COLO829 (cell line): ENCODE measurements at regions not wholly inside any gene's neighbourhood (a gene's known extent, or its start where the extent isn't known, plus 50 kb on each side); places are given as distances from the start of the nearest gene placed in this dataset.

Experiments used
- DNase-seq: peaks from one replicate; pipeline ENCODE4 v3.0.0; 2012; ENCODE audit warnings: low spot score

GRCh38 chr3:18883571-18883970 is 264.7 kb upstream of the KCNH8 start:
- no peak for DNase-seq

DNA sequence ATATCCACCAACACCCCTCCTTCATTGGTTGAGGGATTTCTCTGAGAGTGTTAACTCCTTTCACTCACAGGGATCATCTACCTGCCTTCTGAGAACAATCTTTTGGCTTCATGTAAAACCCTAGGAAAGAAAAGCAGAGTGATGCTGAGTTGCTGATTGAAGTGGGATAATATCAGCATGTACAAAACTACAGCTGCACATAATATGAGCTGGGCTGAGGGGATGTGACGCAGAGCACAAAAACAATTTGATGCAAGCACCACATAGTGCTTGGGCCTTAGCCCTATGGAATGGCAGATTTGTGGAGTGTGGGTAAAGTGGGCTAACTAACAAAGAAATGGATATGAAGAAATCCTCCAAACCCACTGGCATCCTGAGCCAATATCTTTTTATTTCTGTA is 267.6 kb upstream of the KCNH8 start:
- DNase-seq: no peak

DNA sequence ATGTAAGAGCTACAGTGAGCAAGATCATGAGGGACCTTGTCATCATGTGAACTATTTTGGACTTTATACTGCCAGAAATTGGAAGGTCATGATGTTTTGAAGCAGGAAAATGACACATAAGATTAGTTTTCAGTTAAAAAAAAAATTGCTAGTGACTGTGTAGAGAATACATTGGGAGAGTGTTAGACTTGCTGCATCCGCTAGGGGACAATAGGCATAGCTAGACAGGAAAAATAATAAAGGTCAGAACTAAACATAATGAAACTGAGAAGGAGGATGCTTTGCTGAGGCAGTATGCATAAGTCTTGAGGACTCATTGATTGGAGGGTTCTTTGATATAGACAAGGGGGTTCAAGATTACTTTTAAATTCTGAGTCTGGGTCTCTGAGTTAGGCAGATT is 275.8 kb upstream of the KCNH8 start:
- no peak for DNase-seq

GRCh38 chr3:18870642-18871041 is 277.7 kb upstream of the KCNH8 start:
- no peak for DNase-seq

- no peak for DNase-seq
Measured at GRCh38 chr3:18870074-18870640, 278.2 kb upstream of the KCNH8 start.

DNA sequence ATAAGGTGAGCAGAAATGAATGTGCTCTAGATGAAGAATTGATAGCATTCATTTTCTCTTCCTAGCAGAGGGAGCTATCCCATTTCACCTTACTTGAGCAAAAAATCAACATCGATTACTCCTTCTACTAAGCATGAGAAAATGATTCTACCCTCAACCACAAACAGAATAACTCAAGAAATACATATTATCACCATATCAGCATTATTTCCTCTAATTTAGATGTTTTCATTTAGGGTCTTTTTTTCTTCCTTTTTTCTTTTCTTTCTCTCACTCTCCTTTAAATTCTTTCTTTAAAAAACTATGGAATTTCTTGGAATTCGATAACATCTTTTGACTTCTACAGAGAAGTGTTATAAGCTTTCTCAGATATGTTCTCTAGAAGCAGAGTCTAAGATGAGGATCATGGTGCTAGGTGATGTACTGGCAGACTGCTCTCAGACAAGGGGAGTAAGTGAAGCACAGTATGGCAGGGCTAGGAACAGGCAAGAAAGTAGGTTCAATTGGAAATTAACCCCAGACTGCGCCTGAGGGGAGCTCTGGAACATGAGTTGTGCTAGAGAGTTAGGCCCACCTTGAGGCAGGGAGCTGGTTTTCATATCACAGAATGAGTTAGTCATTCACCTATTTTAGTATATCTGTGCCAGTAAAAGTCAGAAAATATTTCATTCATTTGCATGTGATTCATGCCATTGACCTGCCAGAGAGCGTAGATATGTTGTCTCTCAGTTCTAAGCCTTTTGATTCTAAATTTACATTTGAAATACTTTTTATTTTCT is 279.2 kb upstream of the KCNH8 start:
- no peak for DNase-seq

DNA sequence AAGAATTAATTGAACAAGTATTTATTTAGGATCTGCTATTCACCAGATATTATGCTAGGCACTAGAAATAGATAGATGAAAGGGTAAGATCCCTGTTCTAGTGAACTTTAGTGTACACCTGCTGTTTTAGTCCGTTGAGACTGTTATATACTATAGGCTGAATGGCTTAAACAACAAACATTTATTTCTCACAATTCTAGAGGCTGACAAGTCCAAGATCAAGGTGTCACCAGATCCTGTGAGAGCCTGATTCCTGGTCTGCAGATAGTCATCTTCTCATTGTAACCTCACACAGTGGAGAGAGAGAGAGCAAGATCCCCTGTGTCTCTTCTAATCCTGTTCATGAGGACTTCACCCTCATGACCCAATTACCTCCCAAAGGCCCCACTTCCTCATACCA is 281.4 kb upstream of the KCNH8 start:
- DNase-seq: no peak

GRCh38 chr3:18864933-18865731 is 283.2 kb upstream of the KCNH8 start:
- no peak for DNase-seq

DNA sequence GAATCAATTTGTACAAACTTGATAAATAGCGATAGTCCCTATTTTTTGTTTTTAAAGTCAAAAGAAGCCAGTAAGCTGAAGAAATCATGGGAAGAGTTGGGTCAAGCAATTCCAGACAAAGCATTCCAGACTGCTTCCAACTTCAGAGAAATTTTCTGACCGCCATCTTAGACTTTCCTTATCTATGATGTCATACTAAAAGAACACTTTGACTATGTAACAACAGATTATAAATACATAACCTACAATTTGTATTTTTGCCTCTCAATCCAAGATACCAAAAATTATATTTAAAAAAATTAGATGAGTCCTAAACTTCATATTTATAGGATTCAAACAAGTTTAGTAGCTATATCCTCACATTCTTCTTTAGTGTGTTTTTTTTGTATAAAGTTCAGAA is 286.2 kb upstream of the KCNH8 start:
- no peak for DNase-seq

- DNase-seq: no peak
Measured at GRCh38 chr3:18861137-18861536, 287.2 kb upstream of the KCNH8 start.

DNA sequence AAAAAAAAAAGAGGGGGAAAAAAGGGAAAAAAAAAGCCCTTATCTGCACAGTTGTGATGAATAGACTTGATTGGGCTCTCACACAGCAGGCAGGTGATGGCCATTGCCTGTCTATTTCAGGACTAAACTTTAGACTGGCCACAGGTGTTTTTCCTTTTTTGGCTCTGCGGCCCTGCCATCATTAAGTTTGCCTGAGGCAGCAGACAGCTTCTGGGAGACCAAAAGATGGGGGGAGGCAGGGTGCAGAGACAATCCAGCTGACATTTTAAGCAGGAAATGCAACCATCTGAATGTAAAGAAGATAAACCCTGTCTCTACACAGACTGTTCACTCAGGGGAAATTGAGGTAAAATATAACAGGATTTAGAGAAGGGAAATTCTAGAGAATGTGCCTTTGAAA is 295.0 kb upstream of the KCNH8 start:
- DNase-seq: no peak

- DNase-seq: peak; percentile 9
Measured at GRCh38 chr3:18847583-18848197, 300.6 kb upstream of the KCNH8 start.

- no peak for DNase-seq
Measured at GRCh38 chr3:18843983-18844382, 304.3 kb upstream of the KCNH8 start.

DNA sequence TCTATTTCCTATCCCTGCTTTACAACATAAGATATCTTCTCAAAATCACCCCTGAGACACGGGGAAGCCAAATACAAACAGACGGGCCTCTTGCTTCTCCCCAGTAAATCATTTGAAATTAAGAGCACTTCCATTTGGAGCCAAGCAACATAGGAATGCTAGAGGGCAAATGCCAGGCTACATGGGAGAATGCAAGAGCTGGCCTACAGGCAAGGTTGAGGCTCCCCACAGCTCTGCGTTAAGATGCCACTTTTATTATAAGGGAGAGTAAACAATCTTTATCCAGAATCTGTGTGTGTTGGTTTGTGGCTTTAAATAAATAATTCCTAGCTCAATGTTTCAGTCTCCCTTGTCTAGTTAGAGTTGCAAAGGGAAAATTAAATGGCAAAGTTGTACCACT is 305.1 kb upstream of the KCNH8 start:
- DNase-seq: no peak

GRCh38 chr3:18841422-18842343 is 306.6 kb upstream of the KCNH8 start:
- DNase-seq: no peak

DNA sequence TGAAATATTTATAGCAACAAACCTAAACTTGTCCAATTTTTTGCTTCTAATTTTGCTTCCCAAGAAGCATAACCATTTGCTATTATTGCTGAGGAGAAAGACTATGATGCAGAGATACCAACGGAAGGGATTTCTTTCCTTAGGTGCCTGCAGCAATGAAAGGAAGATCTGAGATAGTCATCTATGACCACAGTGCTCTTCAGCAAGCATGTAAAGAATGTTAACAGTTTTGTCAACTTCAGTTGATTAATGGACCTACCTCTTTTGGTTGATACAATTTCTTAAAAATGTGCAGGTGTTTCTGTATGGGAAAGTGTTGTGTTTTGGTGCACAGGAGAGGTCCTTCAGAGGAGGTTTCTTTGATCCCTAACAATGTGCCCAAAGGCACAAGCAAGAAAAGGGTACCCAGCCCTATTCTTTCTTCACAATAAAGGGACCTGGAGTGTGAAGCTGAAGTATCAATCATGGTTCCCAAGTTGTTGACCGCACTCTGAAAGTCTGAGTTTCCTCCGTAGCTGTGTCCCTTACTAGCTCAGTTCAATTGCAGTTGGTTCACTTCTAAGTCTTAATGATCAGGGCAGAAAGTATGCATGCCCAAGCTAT is 307.7 kb upstream of the KCNH8 start:
- DNase-seq: no peak

GRCh38 chr3:18838758-18839157 is 309.6 kb upstream of the KCNH8 start:
- DNase-seq: no peak

DNA sequence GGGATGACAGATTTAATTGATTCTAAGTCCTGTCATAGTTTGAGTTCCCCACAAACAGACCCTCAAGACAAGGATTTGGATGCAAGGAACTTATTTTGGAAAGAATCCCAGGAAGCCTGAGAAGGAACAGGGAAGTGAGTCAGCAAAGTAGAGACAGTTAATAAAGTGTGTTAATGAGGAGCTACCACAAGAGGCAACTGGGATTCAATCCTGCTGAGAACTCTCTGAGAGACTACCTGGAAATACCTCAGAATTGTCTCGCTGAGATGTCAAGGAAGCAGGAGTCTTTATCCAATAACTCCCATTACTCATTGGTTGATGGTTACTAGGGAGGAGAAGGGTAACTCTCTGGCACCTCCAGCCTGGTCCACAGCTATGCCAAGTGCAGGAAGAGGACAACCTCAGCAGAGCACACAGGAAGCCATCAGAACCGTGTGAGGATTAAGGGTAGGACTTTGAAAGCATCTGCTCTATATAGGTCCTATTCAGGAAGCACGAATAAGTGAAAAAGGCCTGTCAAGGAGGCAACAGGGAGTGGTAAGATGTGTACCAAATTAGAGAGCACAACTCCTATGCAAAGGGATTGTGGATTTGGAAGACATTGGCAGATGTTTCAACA is 311.1 kb upstream of the KCNH8 start:
- no peak for DNase-seq

GRCh38 chr3:18835021-18835420 is 313.3 kb upstream of the KCNH8 start:
- no peak for DNase-seq

DNA sequence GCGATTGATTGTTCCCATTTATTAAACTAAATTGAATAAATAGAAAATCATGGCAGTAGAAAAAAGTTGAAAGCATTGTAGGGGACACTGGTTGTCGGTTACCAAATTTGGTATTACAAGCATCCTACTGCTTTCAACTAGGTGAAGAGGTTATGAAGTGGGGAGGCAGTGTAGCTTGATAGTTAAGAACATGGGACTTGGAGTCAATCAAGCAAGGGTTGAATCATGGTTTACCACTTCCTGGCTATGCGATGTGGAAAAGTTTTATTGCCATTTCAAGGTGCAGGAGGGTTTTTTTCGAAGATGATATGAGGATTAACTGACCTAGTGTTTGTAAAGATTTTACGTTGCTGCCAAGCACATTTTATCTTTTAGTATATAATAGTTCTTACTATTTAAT is 318.2 kb upstream of the KCNH8 start:
- DNase-seq: no peak

- no peak for DNase-seq
Measured at GRCh38 chr3:18828637-18829036, 319.7 kb upstream of the KCNH8 start.
